ENCODE measurements at regions not wholly inside any gene's neighbourhood (a gene's known extent, or its start where the extent isn't known, plus 50 kb on each side); places are given as distances from the start of the nearest gene placed in this dataset.
"Not testable (repeated sequence)": the region's sequence is repeated elsewhere in the genome, so short reads cannot be mapped to it uniquely, and the experiment has no call there.

GRCh38 chrY:9154552-9154951 is 182.7 kb upstream of the TSPY4 start:
- not testable (repeated sequence) for TF ChIP-seq EZH2 (IDR thresholded peaks at IDR 0.05; ENCODE audit: low read length, missing control alignments); CTCF (conservative IDR thresholded peaks at IDR 0.05 in 1 of 2, IDR thresholded peaks at IDR 0.05 in 1 of 2; ENCODE audit: low read depth in 1 of 2, low read length in 2 of 2)
